NB4 (cell line): ENCODE measurements at regions not wholly inside any gene's neighbourhood (a gene's known extent, or its start where the extent isn't known, plus 50 kb on each side); places are given as distances from the start of the nearest gene placed in this dataset.

Experiments used
- DNase-seq: peaks from one replicate; pipeline ENCODE4 v3.0.0; 2010; ENCODE audit warnings: low read depth
- H3K4me3 ChIP-seq: one replicate; pipeline ENCODE4 v1.5.1; 2011; ENCODE audit warnings: mild to moderate bottlenecking, low read depth, low read length, moderate library complexity
- MYC ChIP-seq: IDR thresholded peaks from 2 replicates; pipeline ENCODE4 v1.6.1; 2011; ENCODE audit warnings: low read depth, low read length
- POLR2A ChIP-seq: IDR thresholded peaks from 2 replicates; pipeline ENCODE4 v1.6.1; 2011; ENCODE audit warnings: mild to moderate bottlenecking; ENCODE audit not compliant: insufficient read length; ENCODE audit errors: extremely low read depth
- TF ChIP-seq, protein P1 (sequence below): IDR thresholded peaks from one replicate; pipeline ENCODE4 v1.5.1; 2012; ENCODE audit warnings: low read depth, low read length
- TF ChIP-seq, protein P2 (sequence below): IDR thresholded peaks from 2 replicates; pipeline ENCODE4 v1.6.1; 2011; ENCODE audit warnings: low read depth, low read length

DNA sequence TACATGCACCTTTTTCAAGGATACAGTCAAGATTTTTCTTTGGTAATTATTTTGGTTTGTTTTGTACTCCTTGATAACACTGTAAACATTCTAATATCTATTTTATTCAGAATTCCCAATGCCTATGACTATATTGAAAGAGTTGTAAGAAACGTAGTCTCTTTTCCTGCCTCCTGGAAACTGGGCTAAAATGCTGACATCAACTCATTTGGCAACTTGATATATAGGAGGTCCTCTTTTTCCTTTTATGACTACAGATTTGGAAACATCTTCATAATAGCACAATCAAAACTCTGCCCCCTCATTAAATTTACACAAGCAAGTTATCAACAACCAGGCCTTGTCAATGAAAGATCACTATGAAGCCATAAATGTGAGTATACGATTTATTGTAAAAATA, 422.3 kb upstream of the PCDH15 start:
- no peak for DNase-seq
- TF ChIP-seq POLR2A (no peak), MYC (no peak)
- TF ChIP-seq, protein P1, sequence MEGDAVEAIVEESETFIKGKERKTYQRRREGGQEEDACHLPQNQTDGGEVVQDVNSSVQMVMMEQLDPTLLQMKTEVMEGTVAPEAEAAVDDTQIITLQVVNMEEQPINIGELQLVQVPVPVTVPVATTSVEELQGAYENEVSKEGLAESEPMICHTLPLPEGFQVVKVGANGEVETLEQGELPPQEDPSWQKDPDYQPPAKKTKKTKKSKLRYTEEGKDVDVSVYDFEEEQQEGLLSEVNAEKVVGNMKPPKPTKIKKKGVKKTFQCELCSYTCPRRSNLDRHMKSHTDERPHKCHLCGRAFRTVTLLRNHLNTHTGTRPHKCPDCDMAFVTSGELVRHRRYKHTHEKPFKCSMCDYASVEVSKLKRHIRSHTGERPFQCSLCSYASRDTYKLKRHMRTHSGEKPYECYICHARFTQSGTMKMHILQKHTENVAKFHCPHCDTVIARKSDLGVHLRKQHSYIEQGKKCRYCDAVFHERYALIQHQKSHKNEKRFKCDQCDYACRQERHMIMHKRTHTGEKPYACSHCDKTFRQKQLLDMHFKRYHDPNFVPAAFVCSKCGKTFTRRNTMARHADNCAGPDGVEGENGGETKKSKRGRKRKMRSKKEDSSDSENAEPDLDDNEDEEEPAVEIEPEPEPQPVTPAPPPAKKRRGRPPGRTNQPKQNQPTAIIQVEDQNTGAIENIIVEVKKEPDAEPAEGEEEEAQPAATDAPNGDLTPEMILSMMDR, result no peak
- TF ChIP-seq, protein P2, sequence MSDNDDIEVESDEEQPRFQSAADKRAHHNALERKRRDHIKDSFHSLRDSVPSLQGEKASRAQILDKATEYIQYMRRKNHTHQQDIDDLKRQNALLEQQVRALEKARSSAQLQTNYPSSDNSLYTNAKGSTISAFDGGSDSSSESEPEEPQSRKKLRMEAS, result no peak
- H3K4me3 ChIP-seq, result no peak overlapping the region

DNA sequence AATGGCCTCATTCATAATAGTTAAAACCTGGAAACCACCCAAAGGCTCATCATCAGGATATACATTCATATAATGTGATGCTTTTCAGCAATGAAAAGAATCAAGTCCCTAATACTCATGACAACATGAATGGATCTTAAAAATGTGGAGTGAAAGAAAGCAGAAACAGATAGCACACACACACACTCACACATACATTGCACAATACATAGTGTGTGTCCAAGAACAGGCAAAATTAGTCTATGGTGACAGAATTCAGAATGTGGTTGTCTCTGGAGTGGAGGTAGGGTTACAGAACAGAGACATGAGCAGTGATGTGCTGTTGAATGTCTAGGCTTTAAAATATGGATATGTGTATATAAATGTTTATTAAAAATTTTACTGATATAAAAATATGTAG, 419.9 kb upstream of the PCDH15 start:
- H3K4me3 ChIP-seq, result no peak overlapping the region
- no peak for TF ChIP-seq MYC
- TF ChIP-seq, protein P2, result no peak
- no peak for DNase-seq

DNA sequence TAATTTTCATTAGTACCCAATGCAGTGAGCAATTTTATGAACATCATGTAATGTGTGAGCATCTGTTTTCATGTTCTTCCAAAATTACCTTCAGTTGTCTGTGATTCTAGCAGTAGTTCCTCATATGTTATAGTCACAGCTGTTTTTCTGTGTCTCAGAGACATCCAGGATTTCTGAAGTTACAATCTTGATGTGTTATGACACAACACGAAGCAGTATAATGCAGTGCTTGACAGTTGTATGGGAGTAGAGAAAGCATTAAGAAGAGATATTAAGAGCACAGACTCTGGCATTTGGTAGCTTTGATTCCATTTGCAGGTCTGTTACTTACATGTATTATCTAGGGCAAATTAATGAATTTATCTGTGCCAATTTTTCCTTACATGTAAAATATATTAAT, 414.7 kb upstream of the PCDH15 start:
- TF ChIP-seq, protein P1, result no peak
- TF ChIP-seq, protein P2, result no peak
- TF ChIP-seq MYC (no peak), POLR2A (no peak)
- DNase-seq, result no peak
- H3K4me3 ChIP-seq, result no peak overlapping the region

DNA sequence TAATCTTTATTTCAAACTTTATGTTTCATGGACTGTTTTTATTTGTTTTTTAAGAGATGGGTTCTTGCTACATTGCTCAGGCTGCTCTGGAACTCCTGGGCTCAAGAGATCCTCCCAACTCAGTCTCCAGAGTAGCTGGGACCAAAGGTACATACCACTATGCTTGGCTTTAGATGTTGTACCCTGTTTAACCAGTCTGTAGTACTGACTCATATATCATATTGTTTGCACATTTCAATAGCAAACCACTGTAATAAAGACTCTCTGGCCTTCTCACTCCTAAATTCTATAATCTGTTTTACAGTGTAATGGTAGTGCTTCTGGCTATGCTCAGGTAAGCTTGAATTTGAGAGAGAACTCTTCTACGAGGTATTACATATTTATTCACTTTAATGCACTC, 413.6 kb upstream of the PCDH15 start:
- TF ChIP-seq, protein P2, result no peak
- TF ChIP-seq POLR2A (no peak), MYC (no peak)
- TF ChIP-seq, protein P1, result no peak
- no peak for DNase-seq
- H3K4me3 ChIP-seq, result no peak overlapping the region

DNA sequence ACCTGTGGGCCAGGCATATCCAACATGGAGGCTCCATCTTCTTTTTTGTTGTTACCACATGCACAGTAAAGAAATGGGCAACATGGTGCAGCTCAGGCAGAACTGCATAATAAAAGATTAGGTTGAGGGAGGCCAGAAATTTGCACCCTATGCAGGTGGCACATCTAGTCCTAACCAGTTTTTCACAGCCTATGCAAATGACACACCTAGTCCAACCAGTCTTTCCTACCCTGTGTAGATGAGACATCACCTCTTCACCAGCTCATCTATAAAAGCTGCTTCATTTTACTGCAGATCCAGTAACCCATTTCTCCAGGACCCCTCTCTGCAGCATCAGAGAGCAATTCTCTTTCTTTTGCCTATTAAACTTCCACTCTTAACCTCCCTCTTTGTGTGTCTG, 411.0 kb upstream of the PCDH15 start:
- no peak for DNase-seq
- H3K4me3 ChIP-seq, result no peak overlapping the region
- TF ChIP-seq MYC, result no peak
- TF ChIP-seq, protein P2, result no peak
- TF ChIP-seq, protein P1, result no peak

DNA sequence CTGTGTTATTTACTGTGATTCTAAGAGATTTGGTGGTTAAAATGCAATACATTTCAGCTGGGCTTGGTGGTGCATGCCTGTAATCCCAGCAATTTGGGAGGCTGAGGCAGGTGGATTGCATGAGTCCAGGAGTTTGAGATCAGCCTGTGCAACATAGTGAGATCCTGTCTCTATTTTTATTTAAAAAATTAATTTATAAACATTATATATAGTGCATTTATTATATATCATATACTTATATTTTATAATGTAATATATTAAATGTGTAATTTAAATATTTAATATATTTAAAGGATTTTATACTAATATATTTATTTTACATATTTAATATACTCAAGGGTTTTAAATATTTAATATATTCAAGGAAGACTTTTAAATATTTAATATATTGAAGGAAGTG, 402.8 kb upstream of the PCDH15 start:
- TF ChIP-seq, protein P1, result no peak
- DNase-seq, result no peak
- no peak overlapping the region for H3K4me3 ChIP-seq
